ENCODE measurements at regions not wholly inside any gene's neighbourhood (a gene's known extent, or its start where the extent isn't known, plus 50 kb on each side); places are given as distances from the start of the nearest gene placed in this dataset.

DNA sequence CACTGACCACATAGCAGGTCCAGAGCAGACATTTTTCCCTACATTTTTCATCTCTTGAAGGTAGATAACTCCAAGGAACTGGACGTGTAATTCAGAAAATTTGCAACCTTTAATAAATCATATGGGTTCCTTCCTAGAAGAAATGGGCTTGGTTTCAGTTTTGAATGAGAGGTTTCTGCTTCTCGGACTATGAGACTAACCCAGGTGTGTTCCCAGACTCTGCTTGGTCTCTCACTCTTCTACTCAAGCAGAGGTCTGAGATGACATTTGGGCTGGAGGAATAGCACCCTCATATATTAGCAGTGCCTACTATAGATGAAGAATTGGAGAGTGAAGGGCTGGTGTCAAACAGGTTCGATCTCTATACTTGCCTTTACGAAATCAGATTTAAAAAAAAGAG, 231.2 kb downstream of the DOK5 start:
- TF ChIP-seq RAD21 (IDR thresholded peaks at IDR 0.05; ENCODE audit: low read depth) (no peak), CEBPB (IDR thresholded peaks at IDR 0.05) (no peak), TAF1 (IDR thresholded peaks at IDR 0.05; ENCODE audit: low read depth) (no peak), ZBTB7A (IDR thresholded peaks at IDR 0.05; ENCODE audit: low read depth) (no peak), MAX (IDR thresholded peaks at IDR 0.05) (no peak), EP300 (IDR thresholded peaks at IDR 0.05; ENCODE audit: borderline replicate concordance) (no peak)
